Mucosa of rectum (tissue), 2 donors: ENCODE measurements at regions not wholly inside any gene's neighbourhood (a gene's known extent, or its start where the extent isn't known, plus 50 kb on each side); places are given as distances from the start of the nearest gene placed in this dataset.

Experiments
- H3K27ac ChIP-seq, 2 donors: one replicate each; pipeline ENCODE4 v1.7.0; 2013; ENCODE audit warnings: inconsistent platforms in 2 of 2, low read depth in 2 of 2, low read length in 2 of 2
- H3K27me3 ChIP-seq, 2 donors: one replicate each; pipeline ENCODE4 v1.7.0; 2013; ENCODE audit warnings: low read length in 2 of 2; ENCODE audit not compliant: control insufficient read depth in 2 of 2, insufficient read depth in 2 of 2
- H3K36me3 ChIP-seq, 2 donors: one replicate each; pipeline ENCODE4 v1.7.0; 2013; ENCODE audit warnings: low read length in 2 of 2; ENCODE audit not compliant: control insufficient read depth in 2 of 2, insufficient read depth in 2 of 2
- H3K4me1 ChIP-seq, 2 donors: one replicate each; pipeline ENCODE4 v1.7.0; 2013; ENCODE audit warnings: low read length in 2 of 2, mild to moderate bottlenecking in 1 of 2; ENCODE audit not compliant: control insufficient read depth in 2 of 2, insufficient read depth in 2 of 2
- H3K4me3 ChIP-seq, 2 donors: one replicate each; pipeline ENCODE4 v1.7.0; 2013; ENCODE audit warnings: low read length in 2 of 2
- H3K9ac ChIP-seq, 2 donors: one replicate each; pipeline ENCODE4 v1.7.0; 2013; ENCODE audit warnings: low read length in 2 of 2, low read depth in 1 of 2, mild to moderate bottlenecking in 1 of 2
- H3K9me3 ChIP-seq, 2 donors: one replicate each; pipeline ENCODE4 v1.7.0; 2013; ENCODE audit warnings: low read length in 2 of 2; ENCODE audit not compliant: control insufficient read depth in 2 of 2
- donor health status: healthy.
- donor health status: Normal muscosa, but diverticular disease.

GRCh38 chr5:174601946-174602345 is 122.4 kb upstream of the MSX2 start:
- no peak overlapping the region for H3K27ac ChIP-seq
- no peaks in the 10 kb centered on the region for H3K36me3 ChIP-seq
- H3K9me3 ChIP-seq = no peaks in the 10 kb centered on the region
- H3K4me1 ChIP-seq = no peaks in the 10 kb centered on the region
- H3K9ac ChIP-seq = no peak overlapping the region
- H3K4me3 ChIP-seq = no peak overlapping the region
- peaks cover 0 to 3% of the 10 kb centered on the region in 2 donors for H3K27me3 ChIP-seq

- Histone ChIP-seq H3K27me3 (no peaks in the 10 kb centered on the region), H3K4me1 (no peaks in the 10 kb centered on the region), H3K4me3 (no peak overlapping the region)
These were observed 118.2 kb upstream of the MSX2 start for GRCh38 chr5:174606153-174606552.

GRCh38 chr5:174606646-174607045 is 117.7 kb upstream of the MSX2 start:
- no peak overlapping the region for H3K9ac ChIP-seq
- no peaks in the 10 kb centered on the region for H3K36me3 ChIP-seq
- H3K9me3 ChIP-seq = no peaks in the 10 kb centered on the region
- no peaks in the 10 kb centered on the region for H3K27me3 ChIP-seq
- no peaks in the 10 kb centered on the region for H3K4me1 ChIP-seq
- no peak overlapping the region for H3K4me3 ChIP-seq
- no peak overlapping the region for H3K27ac ChIP-seq

More at GRCh38 chr5:174606153-174606552, 118.2 kb upstream of the MSX2 start:
- no peak overlapping the region for H3K27ac ChIP-seq
- H3K36me3 ChIP-seq = no peaks in the 10 kb centered on the region
- H3K9ac ChIP-seq = no peak overlapping the region
- no peaks in the 10 kb centered on the region for H3K9me3 ChIP-seq

- H3K27ac ChIP-seq = no peak overlapping the region
These were observed 117.2 kb upstream of the MSX2 start for GRCh38 chr5:174607205-174607604.

GRCh38 chr5:174607916-174608315 is 116.5 kb upstream of the MSX2 start:
- Histone ChIP-seq H3K4me1 (no peaks in the 10 kb centered on the region), H3K9ac (no peak overlapping the region), H3K27me3 (no peaks in the 10 kb centered on the region), H3K36me3 (no peaks in the 10 kb centered on the region), H3K9me3 (no peaks in the 10 kb centered on the region), H3K4me3 (no peak overlapping the region), H3K27ac (no peak overlapping the region)

More at GRCh38 chr5:174607205-174607604, 117.2 kb upstream of the MSX2 start:
- H3K9me3 ChIP-seq = no peaks in the 10 kb centered on the region
- no peaks in the 10 kb centered on the region for H3K4me1 ChIP-seq
- no peak overlapping the region for H3K9ac ChIP-seq
- no peaks in the 10 kb centered on the region for H3K27me3 ChIP-seq
- no peak overlapping the region for H3K4me3 ChIP-seq
- H3K36me3 ChIP-seq = no peaks in the 10 kb centered on the region

- Histone ChIP-seq H3K9me3 (no peaks in the 10 kb centered on the region), H3K36me3 (no peaks in the 10 kb centered on the region), H3K4me3 (no peak overlapping the region), H3K4me1 (no peaks in the 10 kb centered on the region), H3K27ac (no peak overlapping the region), H3K27me3 (no peaks in the 10 kb centered on the region), H3K9ac (no peak overlapping the region)
These were observed 115.7 kb upstream of the MSX2 start for GRCh38 chr5:174608631-174609097.

GRCh38 chr5:174609116-174609515 is 115.3 kb upstream of the MSX2 start:
- Histone ChIP-seq H3K4me1 (no peaks in the 10 kb centered on the region), H3K36me3 (no peaks in the 10 kb centered on the region), H3K4me3 (no peak overlapping the region), H3K27ac (no peak overlapping the region), H3K9me3 (no peaks in the 10 kb centered on the region), H3K27me3 (no peaks in the 10 kb centered on the region), H3K9ac (no peak overlapping the region)

GRCh38 chr5:174610968-174611367 is 113.4 kb upstream of the MSX2 start:
- Histone ChIP-seq H3K27ac (no peak overlapping the region), H3K9ac (no peak overlapping the region), H3K27me3 (no peaks in the 10 kb centered on the region), H3K4me3 (no peak overlapping the region), H3K36me3 (no peaks in the 10 kb centered on the region), H3K9me3 (no peaks in the 10 kb centered on the region), H3K4me1 (no peaks in the 10 kb centered on the region)

GRCh38 chr5:174612686-174613085 is 111.7 kb upstream of the MSX2 start:
- Histone ChIP-seq H3K9ac (no peak overlapping the region), H3K27ac (no peak overlapping the region), H3K27me3 (no peaks in the 10 kb centered on the region)

GRCh38 chr5:174614500-174615135 is 109.8 kb upstream of the MSX2 start:
- Histone ChIP-seq H3K27ac (no peak overlapping the region), H3K9ac (no peak overlapping the region), H3K27me3 (no peaks in the 10 kb centered on the region), H3K4me3 (no peak overlapping the region), H3K36me3 (no peaks in the 10 kb centered on the region), H3K4me1 (no peaks in the 10 kb centered on the region), H3K9me3 (no peaks in the 10 kb centered on the region)

More at GRCh38 chr5:174612686-174613085, 111.7 kb upstream of the MSX2 start:
- Histone ChIP-seq H3K4me3 (no peak overlapping the region), H3K36me3 (no peaks in the 10 kb centered on the region), H3K4me1 (no peaks in the 10 kb centered on the region), H3K9me3 (no peaks in the 10 kb centered on the region)
